Neutrophil (primary cell): ENCODE measurements at regions not wholly inside any gene's neighbourhood (a gene's known extent, or its start where the extent isn't known, plus 50 kb on each side); places are given as distances from the start of the nearest gene placed in this dataset.
A peak's percentile ranks its signal among the peaks of the same experiment; 100 is the strongest.

Experiments used
- H3K27ac ChIP-seq: fragments of 200-600 bp; sonication (generic); 2 replicates; pipeline ENCODE4 v1.5.1; 2016; ENCODE audit warnings: mild to moderate bottlenecking, moderate library complexity
- H3K27me3 ChIP-seq: fragments of 200-600 bp; sonication (generic); 2 replicates; pipeline ENCODE4 v1.6.0; 2016; ENCODE audit warnings: mild to moderate bottlenecking
- H3K36me3 ChIP-seq: fragments of 200-600 bp; sonication (generic); 2 replicates; pipeline ENCODE4 v1.5.1; 2017
- H3K4me1 ChIP-seq, 2 experiments: fragments of 200-600 bp in 1 of 2; sonication (generic) in 1 of 2; 1 replicate in 1 of 2; 2 replicates in 1 of 2; pipeline versions ENCODE4 v1.5.1 to v1.6.1; 2013 to 2016; ENCODE audit warnings: low read depth in 1 of 2, low read length in 1 of 2, mild to moderate bottlenecking in 1 of 2, moderate library complexity in 1 of 2; ENCODE audit not compliant: control insufficient read depth in 1 of 2, insufficient read depth in 1 of 2
- H3K4me3 ChIP-seq, 2 experiments: fragments of 200-600 bp in 1 of 2; sonication (generic) in 1 of 2; 1 replicate in 1 of 2; 2 replicates in 1 of 2; pipeline ENCODE4 v1.5.1; 2013 to 2016; ENCODE audit warnings: low read depth in 1 of 2, low read length in 1 of 2, mild to moderate bottlenecking in 1 of 2, moderate library complexity in 1 of 2
- H3K9me3 ChIP-seq: fragments of 200-600 bp; sonication (generic); 2 replicates; pipeline ENCODE4 v1.5.1; 2016
- TF ChIP-seq, protein P1 (sequence below): fragments of 200-600 bp; sonication (generic); IDR thresholded peaks from 2 replicates; pipeline ENCODE4 v1.5.1; 2016; ENCODE audit warnings: antibody characterized with exemption

DNA sequence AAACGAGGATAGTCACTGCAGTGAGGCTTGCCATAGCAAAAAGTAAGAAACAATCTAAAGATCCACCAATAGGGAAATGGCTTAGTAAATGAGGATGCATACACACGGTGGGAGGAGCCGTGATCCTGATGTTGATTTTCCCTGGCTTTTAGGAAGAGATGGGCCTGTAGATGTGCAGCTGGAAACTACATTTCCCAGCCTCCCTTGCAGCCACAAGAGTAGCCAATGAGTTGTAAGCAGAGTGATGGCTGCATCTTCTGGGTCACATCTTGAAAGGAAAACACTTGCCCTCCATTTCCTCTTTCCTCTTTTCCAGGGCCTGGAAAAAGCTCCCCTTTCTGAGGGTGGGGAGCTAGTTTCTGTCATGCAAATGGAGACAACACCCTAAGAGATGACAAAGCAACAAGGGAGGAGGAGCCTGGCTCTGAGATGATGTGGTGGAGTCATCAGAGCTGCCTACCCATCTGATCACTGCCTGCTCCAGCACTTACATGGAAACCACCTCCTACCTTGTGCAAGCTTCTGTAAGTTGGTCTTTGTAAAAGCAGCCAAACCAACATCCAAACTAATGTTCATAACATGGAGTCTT is 139.1 kb downstream of the TLE3 start:
- peaks cover 9% of the 10 kb centered on the region for H3K27me3 ChIP-seq
- TF ChIP-seq, protein P1, sequence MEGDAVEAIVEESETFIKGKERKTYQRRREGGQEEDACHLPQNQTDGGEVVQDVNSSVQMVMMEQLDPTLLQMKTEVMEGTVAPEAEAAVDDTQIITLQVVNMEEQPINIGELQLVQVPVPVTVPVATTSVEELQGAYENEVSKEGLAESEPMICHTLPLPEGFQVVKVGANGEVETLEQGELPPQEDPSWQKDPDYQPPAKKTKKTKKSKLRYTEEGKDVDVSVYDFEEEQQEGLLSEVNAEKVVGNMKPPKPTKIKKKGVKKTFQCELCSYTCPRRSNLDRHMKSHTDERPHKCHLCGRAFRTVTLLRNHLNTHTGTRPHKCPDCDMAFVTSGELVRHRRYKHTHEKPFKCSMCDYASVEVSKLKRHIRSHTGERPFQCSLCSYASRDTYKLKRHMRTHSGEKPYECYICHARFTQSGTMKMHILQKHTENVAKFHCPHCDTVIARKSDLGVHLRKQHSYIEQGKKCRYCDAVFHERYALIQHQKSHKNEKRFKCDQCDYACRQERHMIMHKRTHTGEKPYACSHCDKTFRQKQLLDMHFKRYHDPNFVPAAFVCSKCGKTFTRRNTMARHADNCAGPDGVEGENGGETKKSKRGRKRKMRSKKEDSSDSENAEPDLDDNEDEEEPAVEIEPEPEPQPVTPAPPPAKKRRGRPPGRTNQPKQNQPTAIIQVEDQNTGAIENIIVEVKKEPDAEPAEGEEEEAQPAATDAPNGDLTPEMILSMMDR, result no peak

GRCh38 chr15:69962561-69962960 is 135.2 kb downstream of the TLE3 start:
- H3K27me3 ChIP-seq, result peaks cover 18% of the 10 kb centered on the region
- TF ChIP-seq, protein P1, result no peak
- H3K4me3 ChIP-seq, result no peak overlapping the region
- no peak overlapping the region for H3K27ac ChIP-seq
- peaks cover 15 to 16% of the 10 kb centered on the region in 2 experiments for H3K4me1 ChIP-seq
- H3K9me3 ChIP-seq, result no peaks in the 10 kb centered on the region
- H3K36me3 ChIP-seq, result no peaks in the 10 kb centered on the region

More for the DNA sequence above, 139.1 kb downstream of the TLE3 start:
- peaks cover 41 to 46% of the 10 kb centered on the region in 2 experiments for H3K4me1 ChIP-seq
- no peak overlapping the region for H3K4me3 ChIP-seq
- peak overlapping the region; percentile 92 for H3K27ac ChIP-seq
- no peaks in the 10 kb centered on the region for H3K36me3 ChIP-seq
- H3K9me3 ChIP-seq, result no peaks in the 10 kb centered on the region

GRCh38 chr15:69963385-69963784 is 134.3 kb downstream of the TLE3 start:
- TF ChIP-seq, protein P1, result no peak
- H3K4me1 ChIP-seq, result peaks cover 7 to 8% of the 10 kb centered on the region in 2 experiments
- H3K4me3 ChIP-seq, result no peak overlapping the region
- no peak overlapping the region for H3K27ac ChIP-seq
- H3K36me3 ChIP-seq, result no peaks in the 10 kb centered on the region
- no peaks in the 10 kb centered on the region for H3K9me3 ChIP-seq
- H3K27me3 ChIP-seq, result peaks cover 18% of the 10 kb centered on the region

DNA sequence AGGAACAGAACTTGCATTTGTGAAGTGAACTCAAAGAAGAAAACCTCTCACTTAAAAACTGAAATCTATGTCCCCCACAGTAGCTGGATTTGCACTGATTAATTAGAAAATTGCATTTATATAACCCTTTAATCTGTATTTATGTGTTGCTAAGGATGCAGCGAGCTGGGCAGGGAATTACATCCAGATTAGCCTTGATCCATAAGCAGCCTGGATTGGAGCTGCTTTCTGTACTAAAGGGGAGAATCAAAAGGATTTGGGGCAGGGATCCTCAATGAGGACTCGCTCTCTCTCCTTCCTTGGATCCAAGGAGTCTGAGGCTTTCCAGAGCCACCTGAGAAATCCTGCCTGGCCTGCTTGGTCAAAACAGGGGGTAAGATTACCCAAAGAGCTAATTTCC is 125.9 kb downstream of the TLE3 start:
- Histone ChIP-seq H3K36me3 (no peaks in the 10 kb centered on the region), H3K27ac (no peak overlapping the region), H3K4me1 (no peaks in the 10 kb centered on the region), H3K27me3 (peaks cover 17% of the 10 kb centered on the region), H3K4me3 (no peak overlapping the region), H3K9me3 (no peaks in the 10 kb centered on the region)
- TF ChIP-seq, protein P1, result no peak

- Histone ChIP-seq H3K4me1 (no peaks in the 10 kb centered on the region), H3K9me3 (no peaks in the 10 kb centered on the region), H3K4me3 (no peak overlapping the region), H3K27me3 (peaks cover 17% of the 10 kb centered on the region), H3K36me3 (no peaks in the 10 kb centered on the region), H3K27ac (no peak overlapping the region)
- TF ChIP-seq, protein P1, result no peak
Observed at GRCh38 chr15:69972436-69972835, 125.3 kb downstream of the TLE3 start.
